ENCODE measurements at regions not wholly inside any gene's neighbourhood (a gene's known extent, or its start where the extent isn't known, plus 50 kb on each side); places are given as distances from the start of the nearest gene placed in this dataset.

GRCh38 chr4:59979061-59979460, 1221.1 kb upstream of the ADGRL3 start:
- POLR2A ChIA-PET (ENCODE audit: partially characterized antibody), result no interaction called here
- CTCF ChIA-PET (ENCODE audit: partially characterized antibody), result interaction anchor here (1.5 kb wide), 1 partner anchor 76 kb away, joined by 4 read pairs; no protein-coding TSS in a partner anchor
- no peak for FAIRE-seq

More at GRCh38 chr4:59979061-59979460, 1221.1 kb upstream of the ADGRL3 start:
- Histone ChIP-seq H4K20me1 (replicated peaks in 1 of 2; ENCODE audit: control insufficient read depth in 1 of 2, insufficient read depth in 2 of 2, low read length in 2 of 2) (no peaks in the 10 kb centered on the region), H3K23ac (ENCODE audit: insufficient read length) (no peak overlapping the region), H3K4me1 (replicated peaks in 1 of 4; ENCODE audit: control insufficient read depth in 3 of 4, insufficient read depth in 4 of 4, low read length in 3 of 4) (no peaks in the 10 kb centered on the region), H4K5ac (ENCODE audit: insufficient read length, low read depth, low read length) (no peak overlapping the region), H3K4me3 (ENCODE audit: extremely low read depth in 1 of 4, insufficient read depth in 2 of 4, low read depth in 3 of 4, low read length in 4 of 4) (no peak overlapping the region), H4K8ac (ENCODE audit: extremely low read depth, insufficient read depth, low read length) (no peak overlapping the region), H3K18ac (ENCODE audit: extremely low read depth, low read length) (no peak overlapping the region), H3K9ac (replicated peaks in 1 of 4; ENCODE audit: extremely low read depth in 1 of 4, low read depth in 3 of 4, low read length in 3 of 4) (no peak overlapping the region), H3K79me1 (ENCODE audit: low read depth, low read length) (no peaks in the 10 kb centered on the region), H3K79me2 (ENCODE audit: control insufficient read depth in 1 of 2, insufficient read depth in 2 of 2, low read length in 2 of 2) (no peaks in the 10 kb centered on the region), H2BK15ac (ENCODE audit: low read length) (no peak overlapping the region), H2AK5ac (ENCODE audit: low read depth, low read length) (no peak overlapping the region), H2AFZ (ENCODE audit: low read length) (0 out of 2 replicates have a peak overlapping the region, but pooled peaks have one; percentile 16), H3K27me3 (replicated peaks in 1 of 4; ENCODE audit: control insufficient read depth in 3 of 4, extremely low read depth in 1 of 4, insufficient read depth in 3 of 4, low read length in 3 of 4) (no peaks in the 10 kb centered on the region), H3K9me3 (ENCODE audit: insufficient read depth in 2 of 2, low read depth in 1 of 2, low read length in 1 of 2) (no peaks in the 10 kb centered on the region), H3K27ac (ENCODE audit: low read depth, low read length) (no peak overlapping the region), H4K91ac (replicated peaks; ENCODE audit: insufficient read length, low read length) (no peak overlapping the region), H2BK5ac (ENCODE audit: low read depth, low read length) (no peak overlapping the region), H3K56ac (replicated peaks; ENCODE audit: insufficient read length, low read depth, low read length) (no peak overlapping the region), H3K4me2 (ENCODE audit: insufficient read depth in 1 of 2, low read depth in 2 of 2, low read length in 2 of 2) (no peak overlapping the region), H2BK120ac (replicated peaks; ENCODE audit: low read depth, low read length) (no peak overlapping the region), H2BK12ac (ENCODE audit: low read depth, low read length) (no peak overlapping the region), H3K4ac (replicated peaks; ENCODE audit: insufficient read length, low read depth, low read length) (no peak overlapping the region), H3K36me3 (ENCODE audit: control insufficient read depth in 2 of 4, insufficient read depth in 4 of 4, low read length in 3 of 4) (no peaks in the 10 kb centered on the region), H3K23me2 (ENCODE audit: low read depth, low read length) (no peaks in the 10 kb centered on the region), H3K14ac (ENCODE audit: insufficient read length) (no peak overlapping the region), H2BK20ac (ENCODE audit: low read length) (no peak overlapping the region)
- TF ChIP-seq USF2 (IDR thresholded peaks at IDR 0.05; ENCODE audit: low read length) (no peak), GTF2F1 (IDR thresholded peaks at IDR 0.05; ENCODE audit: borderline replicate concordance, low read depth, low read length) (no peak), JUN (IDR thresholded peaks at IDR 0.05; ENCODE audit: low read depth, low read length) (no peak), RXRA (IDR thresholded peaks at IDR 0.05; ENCODE audit: insufficient read depth, low read depth, low read length) (no peak), SAP30 (IDR thresholded peaks at IDR 0.05; ENCODE audit: insufficient read depth, insufficient replicate concordance, low read length) (no peak), BRCA1 (IDR thresholded peaks at IDR 0.05; ENCODE audit: low read depth, low read length) (no peak), GABPA (IDR thresholded peaks at IDR 0.05; ENCODE audit: borderline replicate concordance, insufficient read depth, low read length) (no peak), CTBP2 (IDR thresholded peaks at IDR 0.05; ENCODE audit: borderline replicate concordance, insufficient read depth, insufficient read length, low read length) (no peak), YY1 (IDR thresholded peaks at IDR 0.05; ENCODE audit: low read depth, low read length) (no peak), SIN3A (conservative IDR thresholded peaks at IDR 0.05 in 1 of 2, IDR thresholded peaks at IDR 0.05 in 1 of 2; ENCODE audit: low read depth in 1 of 2, low read length in 2 of 2) (no peak), RFX5 (IDR thresholded peaks at IDR 0.05; ENCODE audit: borderline replicate concordance, low read depth, low read length) (no peak)
- 85% methylated on average over 1 of the region's 1 CpG; no CpG with 5 or more reads in 1 of the 2 experiments for WGBS, 2 experiments (ENCODE audit: extremely low coverage in 1 of 2, insufficient coverage in 1 of 2, insufficient read length in 1 of 2, insufficient replicate concordance in 2 of 2, low coverage in 1 of 2, low lambda C conversion rate in 2 of 2, missing lambda C conversion rate in 1 of 2)
- DNase-seq (ENCODE audit: low read depth in 1 of 2, low spot score in 2 of 2), result no peak
